BE2C (cell line): ENCODE measurements at regions not wholly inside any gene's neighbourhood (a gene's known extent, or its start where the extent isn't known, plus 50 kb on each side); places are given as distances from the start of the nearest gene placed in this dataset.
"Not testable (repeated sequence)": the region's sequence is repeated elsewhere in the genome, so short reads cannot be mapped to it uniquely, and the experiment has no call there.

ENCODE experiments used
- DNase-seq: peaks from one replicate; pipeline ENCODE4 v3.0.0-alpha.2; 2020
- H3K27me3 ChIP-seq: fragments of 250-450 bp; sonication (Bioruptor Pico); 2 replicates; pipeline ENCODE4 v1.5.1; 2020; ENCODE audit warnings: mild to moderate bottlenecking
- H3K36me3 ChIP-seq: fragments of 250-450 bp; sonication (Bioruptor Pico); 2 replicates; pipeline ENCODE4 v1.5.1; 2020; ENCODE audit warnings: mild to moderate bottlenecking
- H3K4me1 ChIP-seq: fragments of 250-450 bp; sonication (Bioruptor Pico); 2 replicates; pipeline ENCODE4 v1.5.1; 2020
- H3K4me3 ChIP-seq: 2 replicates; pipeline ENCODE4 v1.5.1; 2011; ENCODE audit warnings: low read depth, low read length
- H3K9me3 ChIP-seq: fragments of 250-450 bp; sonication (Bioruptor Pico); 2 replicates; pipeline ENCODE4 v1.5.1; 2020
- TF ChIP-seq, protein P1 (sequence below): IDR thresholded peaks from 2 replicates; pipeline ENCODE4 v1.5.1; 2012; ENCODE audit warnings: mild to moderate bottlenecking, low read depth, low read length

DNA sequence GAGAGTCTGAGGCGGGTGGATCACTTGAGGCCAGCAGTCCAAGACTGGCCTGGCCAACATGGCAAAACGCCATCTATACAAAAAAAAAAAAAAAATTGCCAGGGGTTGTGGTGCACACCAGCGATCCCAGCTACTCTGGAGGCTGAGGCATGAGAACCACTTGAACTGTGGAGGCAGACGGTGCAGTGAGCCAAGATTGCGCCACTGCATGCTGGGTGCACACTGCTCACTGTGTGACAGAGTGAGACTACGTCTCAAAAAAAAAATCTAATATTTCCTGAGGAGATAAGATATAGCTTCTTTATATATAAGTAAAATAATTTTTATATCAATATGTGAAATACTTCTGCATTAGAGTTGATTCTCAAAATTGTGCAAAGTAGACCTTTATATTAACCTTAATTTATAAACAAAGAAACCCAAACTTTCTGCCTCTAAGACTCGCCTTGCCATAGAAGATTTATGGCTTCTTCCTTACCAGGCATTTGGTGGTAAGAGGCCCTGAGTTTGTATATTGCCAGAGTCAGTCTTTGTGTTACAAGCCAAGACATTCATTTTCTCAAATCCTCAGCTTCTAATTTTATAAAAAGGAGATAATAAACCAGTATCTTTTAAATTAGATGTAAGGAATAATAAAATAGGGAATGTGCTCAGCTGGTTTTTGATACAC, 1226.7 kb downstream of the FLRT2 start:
- H3K4me1 ChIP-seq, result no peaks in the 10 kb centered on the region
- no peaks in the 10 kb centered on the region for H3K36me3 ChIP-seq
- DNase-seq, result no peak
- no peaks in the 10 kb centered on the region for H3K9me3 ChIP-seq
- H3K27me3 ChIP-seq, result no peaks in the 10 kb centered on the region
- TF ChIP-seq, protein P1, sequence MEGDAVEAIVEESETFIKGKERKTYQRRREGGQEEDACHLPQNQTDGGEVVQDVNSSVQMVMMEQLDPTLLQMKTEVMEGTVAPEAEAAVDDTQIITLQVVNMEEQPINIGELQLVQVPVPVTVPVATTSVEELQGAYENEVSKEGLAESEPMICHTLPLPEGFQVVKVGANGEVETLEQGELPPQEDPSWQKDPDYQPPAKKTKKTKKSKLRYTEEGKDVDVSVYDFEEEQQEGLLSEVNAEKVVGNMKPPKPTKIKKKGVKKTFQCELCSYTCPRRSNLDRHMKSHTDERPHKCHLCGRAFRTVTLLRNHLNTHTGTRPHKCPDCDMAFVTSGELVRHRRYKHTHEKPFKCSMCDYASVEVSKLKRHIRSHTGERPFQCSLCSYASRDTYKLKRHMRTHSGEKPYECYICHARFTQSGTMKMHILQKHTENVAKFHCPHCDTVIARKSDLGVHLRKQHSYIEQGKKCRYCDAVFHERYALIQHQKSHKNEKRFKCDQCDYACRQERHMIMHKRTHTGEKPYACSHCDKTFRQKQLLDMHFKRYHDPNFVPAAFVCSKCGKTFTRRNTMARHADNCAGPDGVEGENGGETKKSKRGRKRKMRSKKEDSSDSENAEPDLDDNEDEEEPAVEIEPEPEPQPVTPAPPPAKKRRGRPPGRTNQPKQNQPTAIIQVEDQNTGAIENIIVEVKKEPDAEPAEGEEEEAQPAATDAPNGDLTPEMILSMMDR, result no peak
- H3K4me3 ChIP-seq, result no peak overlapping the region

DNA sequence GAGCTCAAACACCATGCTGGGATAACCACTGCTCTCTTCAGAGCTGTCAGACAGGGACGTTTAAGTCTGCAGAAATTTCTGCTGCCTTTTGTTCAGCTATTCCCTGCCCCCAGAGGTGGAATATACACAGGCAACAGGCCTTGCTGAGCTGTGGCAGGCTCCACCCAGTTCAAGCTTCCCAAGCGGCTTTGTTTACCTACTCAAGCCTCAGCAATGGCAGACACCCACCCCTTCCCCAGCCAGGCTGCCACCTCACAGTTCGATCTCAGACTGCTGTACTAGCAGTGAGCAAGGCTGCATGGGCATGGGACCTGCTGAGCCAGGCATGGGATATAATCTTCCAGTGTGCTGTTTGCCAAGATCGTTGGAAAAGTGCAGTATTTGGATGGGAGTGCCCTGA, 1220.5 kb downstream of the FLRT2 start:
- H3K36me3 ChIP-seq, DNase-seq, H3K9me3 ChIP-seq, H3K27me3 ChIP-seq, H3K4me1 ChIP-seq, H3K4me3 ChIP-seq: not testable (repeated sequence)

DNA sequence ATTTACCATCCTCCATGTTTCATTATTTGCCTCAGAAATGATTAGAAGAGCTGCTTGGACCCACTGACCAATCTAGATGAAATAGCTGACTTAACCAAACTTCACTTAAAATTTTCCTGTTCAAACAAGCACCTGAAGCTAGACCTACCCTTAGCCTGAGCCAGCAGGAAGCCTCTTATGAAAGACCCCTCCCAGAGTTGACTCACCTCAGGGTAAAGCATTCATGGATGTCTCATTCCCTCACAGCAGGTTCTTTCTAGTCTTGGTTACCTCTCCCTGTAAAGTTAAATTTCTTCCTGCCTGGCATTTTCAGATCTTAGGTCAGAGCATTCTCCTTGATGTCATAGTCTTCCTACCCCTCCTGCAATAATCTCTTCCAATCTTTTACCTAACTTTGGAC, 1209.8 kb downstream of the FLRT2 start:
- TF ChIP-seq, protein P1, result no peak

DNA sequence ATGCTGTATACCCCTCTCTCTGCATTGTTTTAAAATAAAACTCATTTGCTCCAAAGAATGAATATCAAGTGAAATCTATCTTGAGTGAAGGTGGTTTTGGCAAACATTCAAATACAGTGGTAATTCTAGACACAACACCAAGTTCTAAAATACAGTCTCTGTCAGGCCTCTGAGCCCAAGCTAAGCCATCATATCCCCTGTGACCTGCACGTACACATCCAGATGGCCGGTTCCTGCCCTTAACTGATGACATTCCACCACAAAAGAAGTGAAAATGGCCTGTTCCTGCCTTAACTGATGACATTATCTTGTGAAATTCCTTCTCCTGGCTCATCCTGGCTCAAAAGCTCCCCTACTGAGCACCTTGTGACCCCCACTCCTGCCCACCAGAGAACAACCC, 1201.5 kb downstream of the FLRT2 start:
- H3K4me1 ChIP-seq, H3K9me3 ChIP-seq, H3K36me3 ChIP-seq, DNase-seq, H3K4me3 ChIP-seq, H3K27me3 ChIP-seq: not testable (repeated sequence)

More for the DNA sequence above, 1209.8 kb downstream of the FLRT2 start:
- DNase-seq, result no peak
- no peaks in the 10 kb centered on the region for H3K9me3 ChIP-seq
- H3K4me3 ChIP-seq, result no peak overlapping the region
- H3K36me3 ChIP-seq, result no peaks in the 10 kb centered on the region
- no peaks in the 10 kb centered on the region for H3K27me3 ChIP-seq
- no peaks in the 10 kb centered on the region for H3K4me1 ChIP-seq

DNA sequence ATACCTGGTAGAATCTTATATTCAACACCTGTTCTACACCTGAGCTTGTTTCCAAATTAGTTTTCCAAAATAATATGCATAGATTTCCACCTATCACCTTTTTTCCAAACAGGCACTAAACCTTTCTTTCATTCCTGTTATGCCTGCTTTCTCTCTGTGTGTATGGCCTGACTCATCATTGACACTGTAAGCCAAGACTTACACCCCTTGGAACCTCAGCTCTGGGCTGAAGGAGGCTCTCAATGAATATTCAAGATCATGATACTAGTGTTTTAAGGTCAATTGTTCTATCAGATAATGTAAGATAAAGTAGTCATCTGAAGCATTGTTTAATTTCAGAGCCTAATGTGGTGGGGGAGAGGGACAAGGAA, 1193.3 kb downstream of the FLRT2 start:
- DNase-seq, result no peak
- H3K4me3 ChIP-seq, result no peak overlapping the region
- no peaks in the 10 kb centered on the region for H3K36me3 ChIP-seq
- no peaks in the 10 kb centered on the region for H3K27me3 ChIP-seq
- no peaks in the 10 kb centered on the region for H3K4me1 ChIP-seq
- TF ChIP-seq, protein P1, result no peak
- no peaks in the 10 kb centered on the region for H3K9me3 ChIP-seq

DNA sequence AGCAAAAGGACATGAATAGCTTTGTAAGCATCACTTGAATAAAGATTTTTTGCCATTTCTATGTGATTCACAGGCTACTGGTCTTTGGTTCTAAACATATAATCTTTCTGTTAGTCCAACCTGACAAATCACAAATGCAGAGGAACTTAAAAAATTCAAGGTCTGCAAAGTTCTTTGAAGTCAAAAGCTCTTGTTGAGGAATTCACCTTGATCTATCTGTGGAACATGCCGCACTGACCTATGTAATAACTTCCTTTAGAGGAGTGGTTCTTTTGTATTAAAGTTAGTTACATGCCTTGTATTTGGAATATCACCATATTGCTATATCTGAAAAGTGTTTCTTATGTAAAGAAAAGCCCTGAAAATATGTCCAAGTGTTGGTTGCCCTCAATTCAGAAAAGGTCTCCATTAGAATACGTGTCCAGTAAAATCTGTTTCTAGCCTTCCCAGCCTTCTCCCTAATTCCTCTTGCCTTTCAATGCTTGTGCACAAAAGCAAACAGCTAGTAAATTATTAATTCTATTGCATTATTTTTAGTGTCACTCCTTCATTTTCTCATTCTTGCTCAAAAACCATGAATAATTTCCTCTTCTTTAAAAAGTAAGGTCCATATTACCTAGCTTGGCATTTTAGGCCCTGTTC, 1192.8 kb downstream of the FLRT2 start:
- H3K9me3 ChIP-seq, result no peaks in the 10 kb centered on the region
- no peaks in the 10 kb centered on the region for H3K4me1 ChIP-seq
- no peak for DNase-seq
- TF ChIP-seq, protein P1, result no peak
- no peak overlapping the region for H3K4me3 ChIP-seq
- no peaks in the 10 kb centered on the region for H3K27me3 ChIP-seq
- H3K36me3 ChIP-seq, result no peaks in the 10 kb centered on the region

DNA sequence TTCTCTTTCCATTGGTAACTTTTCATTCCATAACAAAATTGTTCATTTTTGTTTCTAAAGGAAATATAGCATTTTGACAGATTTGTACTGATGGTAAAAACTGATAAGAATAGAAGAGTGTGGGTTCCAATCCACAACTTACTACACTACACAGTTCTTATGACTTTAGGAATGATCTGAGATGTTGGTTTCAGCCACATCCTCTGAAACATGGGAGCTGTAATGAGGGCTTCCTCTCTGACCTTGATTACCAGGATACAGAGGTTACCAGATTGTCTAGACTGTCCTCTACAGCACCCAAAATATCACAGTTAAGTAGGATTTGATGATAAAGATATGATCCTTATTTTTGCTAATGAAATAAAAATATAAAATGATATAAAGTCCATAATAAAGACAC, 1184.6 kb downstream of the FLRT2 start:
- TF ChIP-seq, protein P1, result no peak
- no peaks in the 10 kb centered on the region for H3K4me1 ChIP-seq
- H3K4me3 ChIP-seq, result no peak overlapping the region

More for the DNA sequence above, 1184.6 kb downstream of the FLRT2 start:
- no peaks in the 10 kb centered on the region for H3K27me3 ChIP-seq
- no peaks in the 10 kb centered on the region for H3K9me3 ChIP-seq
- no peak for DNase-seq
- H3K36me3 ChIP-seq, result no peaks in the 10 kb centered on the region
